ENCODE measurements at regions not wholly inside any gene's neighbourhood (a gene's known extent, or its start where the extent isn't known, plus 50 kb on each side); places are given as distances from the start of the nearest gene placed in this dataset.
A peak's percentile ranks its signal among the peaks of the same experiment; 100 is the strongest.

DNA sequence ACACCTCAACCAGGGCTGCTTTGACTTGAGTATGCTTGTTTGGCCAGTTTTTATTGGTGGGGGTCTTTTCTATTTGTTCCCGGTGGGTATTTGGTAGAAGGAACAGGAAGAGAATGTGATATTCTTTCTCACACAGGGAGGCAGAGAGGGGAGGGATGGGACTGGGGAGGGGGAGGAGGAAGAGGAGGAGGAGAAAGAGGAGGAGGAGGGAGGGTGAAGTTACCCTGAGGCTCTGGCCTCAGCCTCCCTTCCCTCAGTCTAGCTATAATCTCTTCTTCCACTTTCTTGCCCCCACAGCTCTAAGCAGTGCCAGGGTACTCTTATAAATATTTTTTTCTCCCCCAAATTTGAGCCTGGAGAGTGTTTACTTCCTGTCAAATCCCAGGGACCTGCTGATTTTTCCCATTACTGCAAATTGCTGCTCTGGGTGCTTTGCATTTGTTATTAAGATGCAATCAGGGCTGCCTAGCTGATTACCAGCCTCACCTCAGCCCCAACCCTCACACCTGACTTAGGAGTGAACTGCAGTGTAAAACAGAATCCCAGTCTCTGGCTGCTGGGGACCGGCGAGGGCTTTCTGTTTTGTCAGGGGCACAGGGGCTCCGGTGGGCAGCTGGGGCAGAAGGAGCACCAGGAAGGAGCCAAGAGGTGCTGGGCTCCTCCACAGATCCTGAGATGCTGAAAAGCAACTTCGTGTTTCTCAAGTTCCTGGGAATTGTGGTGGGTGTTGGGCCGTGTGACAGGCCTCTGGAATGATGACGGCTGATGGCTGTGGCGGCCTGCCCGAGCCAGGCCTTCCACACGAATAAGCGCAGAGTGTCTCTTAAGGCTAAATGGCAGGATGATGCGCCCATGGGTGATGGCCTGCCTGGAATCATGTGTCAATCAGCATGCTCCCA lies 141.4 kb downstream of the CD83 start:
- no peak for DNase-seq

DNA sequence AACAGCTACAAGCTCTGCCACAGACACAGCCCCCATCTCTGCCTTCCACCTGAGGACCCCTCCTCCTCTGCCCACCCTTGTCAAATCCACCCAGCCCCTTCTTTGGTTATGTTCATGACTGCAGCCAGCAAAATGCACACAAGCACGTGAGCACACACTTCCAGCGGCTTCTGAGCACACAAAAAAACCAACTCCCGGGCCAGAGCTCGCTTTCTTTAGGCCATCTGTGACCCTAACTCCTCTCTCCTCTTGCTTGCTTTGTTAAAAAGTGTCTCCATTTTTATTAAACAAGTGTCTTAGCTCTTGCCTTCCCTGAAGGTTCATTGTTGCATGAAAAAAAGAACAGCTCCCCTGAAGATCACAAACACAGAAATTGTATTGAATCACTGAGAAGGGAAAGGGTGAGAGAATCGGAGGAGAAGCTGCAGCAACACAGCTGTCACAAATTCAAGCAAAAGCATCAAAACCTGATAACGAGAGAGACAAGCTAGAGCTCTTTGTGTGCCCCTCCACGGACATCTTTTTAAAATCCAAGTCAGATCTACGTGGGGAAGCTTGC lies 142.1 kb downstream of the CD83 start:
- DNase-seq = no peak

DNA sequence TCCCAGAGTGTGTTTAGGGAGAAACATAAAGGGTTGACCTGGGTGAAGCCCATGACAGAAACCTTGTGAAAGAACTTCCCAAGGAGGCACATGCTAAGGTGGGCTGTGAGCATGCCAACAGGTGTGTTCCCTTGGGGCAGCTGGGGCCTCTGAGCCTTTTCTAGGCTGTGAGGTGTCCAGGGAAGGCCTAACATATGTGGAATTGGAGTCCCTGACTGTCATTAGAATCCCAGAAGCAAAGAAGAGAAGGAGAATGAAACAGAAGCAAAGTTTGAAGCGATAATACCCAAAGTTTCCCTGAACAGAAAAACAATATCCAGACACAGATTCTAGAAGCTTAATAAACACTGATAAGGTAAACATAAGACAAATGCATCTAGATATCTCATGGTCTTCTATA lies 143.3 kb downstream of the CD83 start:
- no peak for DNase-seq

DNA sequence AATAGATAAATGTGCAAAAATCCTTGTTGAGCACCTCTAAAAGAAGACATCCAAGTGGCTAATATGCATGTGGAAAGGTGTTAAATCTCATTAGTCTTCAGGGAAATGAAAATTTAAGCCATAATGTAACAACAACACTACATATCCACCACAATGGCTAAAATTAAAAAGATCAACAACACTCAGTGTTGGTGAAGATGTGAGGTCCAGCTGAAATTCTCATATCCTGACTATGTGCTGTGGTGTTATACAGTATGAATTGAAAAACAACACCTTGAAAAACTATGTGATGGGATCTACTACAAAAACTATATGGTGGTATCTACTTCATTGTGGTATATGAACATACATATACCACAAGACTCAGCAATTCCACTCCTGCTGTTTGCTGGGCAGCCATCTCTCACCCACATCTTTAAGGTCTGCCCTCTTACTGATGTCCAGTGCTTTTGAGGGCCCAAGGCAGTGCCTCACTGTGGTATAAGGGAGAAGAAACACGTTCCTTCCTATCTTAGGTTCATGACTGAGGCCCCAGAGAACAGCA lies 146.4 kb downstream of the CD83 start:
- no peak for DNase-seq

DNA sequence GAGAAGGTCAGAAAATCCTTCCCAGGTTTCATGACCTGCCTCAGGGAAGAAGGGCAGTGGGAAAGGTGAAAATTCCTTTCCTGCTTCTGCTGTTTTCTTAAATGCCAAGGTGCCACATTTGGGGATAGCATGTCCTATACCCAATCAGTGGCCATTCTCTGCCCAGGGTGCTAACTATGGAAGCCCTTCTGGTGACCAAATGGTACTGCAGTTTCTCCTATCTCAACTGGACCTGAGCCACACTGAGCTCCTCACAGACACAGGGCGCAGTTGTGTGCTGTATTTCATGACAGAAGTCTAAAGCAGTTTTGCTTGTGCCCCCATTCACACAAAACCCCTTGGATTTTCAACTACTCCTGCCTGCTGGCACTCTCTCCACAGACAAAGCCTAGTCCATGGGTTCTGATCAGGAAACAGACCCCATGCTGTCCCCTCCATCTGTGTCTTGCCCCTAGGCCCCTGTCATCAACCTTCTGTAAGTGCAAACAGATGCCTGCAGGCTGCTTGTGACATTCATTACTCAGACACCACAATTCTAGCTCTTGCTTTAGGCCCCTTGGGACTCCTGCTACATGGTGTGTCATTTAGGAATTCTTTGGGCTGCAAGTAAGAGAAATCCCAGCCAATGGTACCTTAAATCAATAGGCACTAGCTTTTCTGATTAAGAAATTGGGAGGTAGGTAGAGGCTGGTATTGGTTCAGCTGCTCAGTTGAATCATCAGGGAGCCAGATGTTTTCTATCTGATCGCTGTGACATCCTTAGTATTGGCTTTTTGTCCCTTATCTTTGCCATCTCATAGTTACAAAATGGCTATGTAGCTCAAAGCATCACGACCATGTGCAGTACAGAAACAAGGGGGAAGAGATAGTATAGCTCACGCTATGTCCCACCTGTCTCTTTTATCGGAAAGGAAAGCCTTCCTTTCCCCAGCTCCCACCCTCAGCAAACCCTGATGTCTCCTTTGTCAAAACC lies 147.8 kb downstream of the CD83 start:
- DNase-seq = no peak

DNA sequence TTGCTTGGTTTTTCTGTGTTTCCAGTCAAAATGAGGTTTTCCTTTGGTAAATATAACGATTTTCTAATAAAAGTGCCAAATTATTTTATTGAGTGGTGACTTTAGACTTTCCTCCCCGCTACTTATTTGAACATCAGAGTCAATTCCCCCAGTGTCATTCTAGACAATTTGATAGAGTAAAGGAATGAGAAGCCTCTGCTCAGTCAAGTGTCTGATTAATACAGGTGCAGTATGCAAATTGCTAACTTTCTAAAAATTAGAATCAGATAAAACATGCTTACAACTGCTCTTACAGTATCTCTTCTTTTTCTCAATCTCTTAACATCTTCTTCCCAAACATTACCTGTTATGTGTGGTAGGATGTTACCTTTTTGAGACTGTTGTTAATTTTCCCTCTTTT lies 148.7 kb downstream of the CD83 start:
- no peak for DNase-seq

DNA sequence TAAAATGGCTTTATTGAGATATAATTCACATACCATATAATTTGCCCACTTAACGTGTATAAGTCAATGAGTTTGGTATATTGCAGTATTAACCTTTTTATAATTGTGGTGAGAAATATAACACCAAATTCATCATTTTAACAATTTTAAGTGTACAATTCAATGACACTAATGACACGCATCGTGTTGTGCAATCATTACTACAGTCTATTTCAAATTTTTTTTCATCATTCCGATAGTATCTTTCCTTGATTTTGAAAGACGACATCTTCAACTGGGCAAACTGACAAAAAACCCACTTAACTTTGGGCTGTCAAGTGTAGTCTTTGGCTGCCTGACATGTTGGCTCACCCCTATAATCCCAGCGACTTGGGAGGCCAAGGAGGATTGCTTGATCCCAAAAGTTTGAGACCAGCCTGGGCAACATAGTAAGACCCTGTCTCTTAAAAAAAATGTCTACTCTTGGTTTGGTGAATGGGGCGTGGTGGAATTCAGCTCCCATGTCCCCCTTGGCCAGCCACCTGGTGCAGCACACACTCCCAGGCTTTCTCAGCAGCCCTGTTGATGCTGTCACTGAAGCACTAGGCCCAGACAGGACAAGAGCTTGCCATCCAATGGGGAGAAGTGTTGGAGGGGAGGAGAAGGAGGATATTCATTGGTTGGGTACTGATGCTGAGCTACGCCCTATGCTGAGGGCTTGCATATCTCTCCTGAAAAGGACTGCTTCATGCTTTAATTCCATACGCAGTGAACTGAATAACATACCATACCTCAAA lies 150.5 kb downstream of the CD83 start:
- no peak for DNase-seq

DNA sequence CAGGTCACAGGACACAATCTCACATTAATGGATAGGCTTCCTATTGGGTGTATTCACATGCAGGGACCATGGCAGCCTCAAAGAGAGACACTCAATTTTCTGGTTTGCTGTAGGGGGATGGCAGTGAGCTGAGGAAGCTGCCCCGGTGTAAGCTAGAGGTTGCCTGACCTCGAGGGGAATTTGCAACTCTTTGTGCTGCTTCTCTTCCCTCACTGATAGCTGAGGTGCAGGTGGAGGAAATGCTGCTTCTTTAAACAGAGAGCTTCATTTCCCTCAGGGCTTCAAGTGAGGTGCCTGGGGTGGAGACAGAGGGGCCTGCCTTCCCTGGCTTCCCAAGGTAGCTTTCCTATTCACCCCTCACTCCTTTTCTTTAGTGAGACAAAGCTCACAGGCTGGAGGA lies 151.9 kb downstream of the CD83 start:
- DNase-seq = no peak

DNA sequence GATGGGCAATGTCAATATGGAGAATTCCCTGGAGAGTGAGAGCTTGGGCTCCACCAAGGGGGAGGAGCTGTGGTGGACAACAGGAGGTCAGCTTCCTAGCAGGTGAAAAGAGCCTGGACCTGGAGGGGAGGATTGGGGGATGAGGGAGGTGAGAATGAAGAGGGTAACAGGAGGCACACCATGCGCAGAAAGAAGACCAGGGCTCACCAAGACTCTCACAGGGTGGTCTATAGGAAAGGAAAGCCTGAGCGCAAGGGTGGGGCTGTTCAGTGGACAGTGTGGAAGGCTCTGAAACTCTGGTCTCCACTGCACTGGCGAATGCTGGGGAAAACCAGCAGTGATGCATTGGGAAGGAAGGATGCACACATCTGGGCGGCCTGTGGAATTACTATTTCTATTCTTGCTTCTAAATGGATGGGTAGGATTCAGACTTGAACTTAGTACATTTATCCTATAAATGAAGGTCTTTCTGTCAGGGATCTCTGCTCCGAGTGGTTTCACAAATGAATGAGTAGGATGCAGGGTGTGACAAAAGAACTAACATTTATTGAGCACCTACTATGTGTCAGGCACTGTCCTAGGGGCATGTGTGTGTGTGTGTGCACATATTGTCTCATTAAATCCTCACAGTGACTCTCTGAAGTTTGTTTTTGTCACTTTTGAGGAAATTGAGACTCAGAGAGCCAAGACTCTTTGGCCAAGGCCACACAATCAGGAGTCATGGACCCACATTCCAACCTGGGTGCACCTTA lies 152.7 kb downstream of the CD83 start:
- DNase-seq = no peak

DNA sequence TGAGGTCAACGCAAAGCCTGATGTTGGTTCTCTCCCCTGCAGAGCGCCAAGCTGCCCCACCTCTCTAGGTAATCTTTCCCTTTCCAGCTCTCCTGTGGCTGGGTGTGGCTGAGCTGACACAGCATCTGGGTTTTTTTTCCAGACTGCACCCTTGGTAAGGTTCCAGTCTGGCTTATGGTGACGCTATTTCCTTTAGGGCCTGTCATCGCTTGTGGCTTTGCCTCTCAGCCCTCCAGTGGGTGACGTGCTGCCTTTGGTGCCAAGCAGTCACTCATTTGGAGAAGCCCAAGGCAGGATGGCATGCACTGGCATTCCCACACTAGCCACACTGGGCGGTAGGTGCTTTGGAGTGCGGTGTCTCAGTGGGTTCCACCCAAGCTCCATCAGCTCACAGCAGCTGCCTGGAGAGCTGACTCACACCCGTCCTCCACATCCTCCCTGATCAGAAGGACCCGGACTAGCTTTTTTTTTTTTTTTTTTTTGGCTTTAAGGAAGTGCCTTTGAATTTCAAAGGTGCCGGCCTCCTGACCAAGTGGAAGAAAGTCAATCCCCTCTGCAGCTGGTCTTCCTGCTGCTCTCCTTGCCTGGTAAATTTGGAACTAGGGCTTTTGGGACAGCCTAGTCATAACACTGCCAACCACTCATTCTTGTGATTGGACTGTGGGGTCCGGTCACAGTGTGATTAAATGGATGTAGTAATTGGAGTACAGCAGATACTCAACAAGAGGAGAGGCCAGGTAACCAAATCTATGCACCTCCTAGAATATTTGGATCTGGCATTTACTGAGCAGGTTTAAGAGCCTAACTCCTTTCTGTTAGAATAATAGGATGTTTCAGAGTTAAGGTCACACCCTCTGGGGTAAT lies 153.6 kb downstream of the CD83 start:
- peak; percentile 77 for DNase-seq

DNA sequence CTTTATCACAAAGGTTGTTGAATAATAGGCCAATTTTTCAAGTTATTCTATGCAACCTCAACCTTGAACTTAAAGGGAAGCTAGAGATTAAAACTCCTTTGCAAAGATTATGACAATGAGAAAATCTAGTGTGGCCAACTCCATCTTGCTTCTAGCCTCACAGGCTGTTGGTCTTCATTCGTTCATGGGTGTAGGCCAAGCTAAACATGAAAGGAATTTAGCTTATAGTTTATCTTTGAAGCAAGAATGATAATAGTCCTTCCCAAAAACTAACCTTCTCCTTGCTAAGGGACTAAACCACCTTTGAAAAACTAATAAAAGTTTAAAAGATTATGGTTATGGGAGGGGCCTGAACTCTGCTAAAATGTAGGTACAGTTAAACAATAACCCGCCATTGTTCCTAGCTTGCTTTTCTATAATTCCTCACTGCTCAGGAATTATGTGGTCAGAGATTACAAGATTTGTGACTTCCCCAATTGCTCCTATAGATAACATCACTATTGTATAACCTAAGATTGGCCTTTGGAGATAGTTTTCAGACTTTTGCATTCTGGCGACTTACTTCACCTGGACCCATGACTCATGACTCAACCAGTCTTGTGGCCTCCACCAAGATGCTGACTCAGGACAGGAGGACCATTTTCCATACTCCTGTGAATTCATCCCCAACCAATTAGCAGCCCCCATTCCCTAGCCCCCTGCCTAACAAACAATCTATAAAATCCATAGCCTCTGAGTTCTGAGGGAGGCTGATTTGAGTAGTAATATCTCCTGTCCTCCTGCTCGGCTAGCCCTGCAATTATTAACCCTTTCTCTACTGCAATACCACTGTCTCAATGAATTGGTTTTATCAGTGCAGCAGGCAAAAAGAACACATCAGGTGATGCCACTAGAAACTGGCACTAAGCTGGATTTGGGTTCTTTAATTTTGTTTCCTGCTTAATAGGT lies 154.5 kb downstream of the CD83 start:
- DNase-seq = no peak

DNA sequence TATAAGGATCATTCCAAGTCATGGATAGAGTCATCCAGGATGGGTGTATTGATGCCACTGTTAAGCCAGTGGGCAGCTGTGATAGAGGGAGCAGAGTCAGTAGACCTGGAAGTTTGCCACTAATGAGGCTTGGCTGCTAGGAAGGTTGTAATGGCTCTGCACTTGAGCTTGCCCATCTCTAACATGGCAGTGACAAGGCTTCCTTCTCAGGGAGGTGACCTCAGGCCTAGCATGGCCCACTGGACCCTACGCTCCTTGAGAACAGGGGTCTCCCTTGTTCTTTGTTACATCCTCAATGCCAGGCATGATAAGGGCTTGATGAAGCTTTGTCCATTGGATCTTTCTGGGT lies 155.1 kb downstream of the CD83 start:
- DNase-seq = no peak

DNA sequence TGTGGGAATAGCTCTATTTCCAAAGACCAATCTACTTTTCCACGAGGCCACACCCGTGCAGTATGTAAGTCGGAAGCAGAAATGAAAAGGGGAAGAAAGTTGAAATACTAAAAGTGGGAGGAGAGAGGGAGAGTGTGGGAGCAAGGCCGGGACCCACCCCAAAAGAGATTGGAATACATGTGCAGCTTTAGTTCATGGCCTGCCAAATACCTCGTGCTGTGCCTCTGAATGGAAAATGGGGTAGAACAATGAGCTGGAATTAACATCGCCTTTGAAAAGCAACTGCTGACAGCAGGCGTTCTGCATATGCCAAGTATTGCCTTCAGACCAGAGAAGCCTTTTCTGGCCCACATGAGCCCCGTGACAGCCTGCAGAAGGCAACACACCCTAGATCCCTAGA lies 155.6 kb downstream of the CD83 start:
- no peak for DNase-seq

DNA sequence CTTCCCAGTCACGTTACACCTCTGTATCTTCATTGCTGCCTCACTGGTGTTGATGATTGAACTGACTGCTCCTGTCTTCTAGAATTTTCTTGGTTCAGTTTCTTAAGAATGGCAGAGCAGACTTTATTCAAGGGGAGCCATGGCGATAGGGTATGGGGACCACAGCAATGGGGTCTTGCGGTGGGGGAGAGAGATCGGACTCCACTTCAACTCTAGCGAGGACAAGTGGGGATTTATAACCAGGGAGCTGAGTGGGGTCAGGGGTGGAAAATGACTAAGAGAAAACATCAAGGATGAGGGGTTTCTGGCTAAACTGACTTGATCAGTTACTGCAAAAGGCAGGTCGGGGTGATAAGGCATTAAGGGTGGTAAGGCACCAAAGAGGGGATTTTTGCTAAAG lies 156.4 kb downstream of the CD83 start:
- DNase-seq = no peak

DNA sequence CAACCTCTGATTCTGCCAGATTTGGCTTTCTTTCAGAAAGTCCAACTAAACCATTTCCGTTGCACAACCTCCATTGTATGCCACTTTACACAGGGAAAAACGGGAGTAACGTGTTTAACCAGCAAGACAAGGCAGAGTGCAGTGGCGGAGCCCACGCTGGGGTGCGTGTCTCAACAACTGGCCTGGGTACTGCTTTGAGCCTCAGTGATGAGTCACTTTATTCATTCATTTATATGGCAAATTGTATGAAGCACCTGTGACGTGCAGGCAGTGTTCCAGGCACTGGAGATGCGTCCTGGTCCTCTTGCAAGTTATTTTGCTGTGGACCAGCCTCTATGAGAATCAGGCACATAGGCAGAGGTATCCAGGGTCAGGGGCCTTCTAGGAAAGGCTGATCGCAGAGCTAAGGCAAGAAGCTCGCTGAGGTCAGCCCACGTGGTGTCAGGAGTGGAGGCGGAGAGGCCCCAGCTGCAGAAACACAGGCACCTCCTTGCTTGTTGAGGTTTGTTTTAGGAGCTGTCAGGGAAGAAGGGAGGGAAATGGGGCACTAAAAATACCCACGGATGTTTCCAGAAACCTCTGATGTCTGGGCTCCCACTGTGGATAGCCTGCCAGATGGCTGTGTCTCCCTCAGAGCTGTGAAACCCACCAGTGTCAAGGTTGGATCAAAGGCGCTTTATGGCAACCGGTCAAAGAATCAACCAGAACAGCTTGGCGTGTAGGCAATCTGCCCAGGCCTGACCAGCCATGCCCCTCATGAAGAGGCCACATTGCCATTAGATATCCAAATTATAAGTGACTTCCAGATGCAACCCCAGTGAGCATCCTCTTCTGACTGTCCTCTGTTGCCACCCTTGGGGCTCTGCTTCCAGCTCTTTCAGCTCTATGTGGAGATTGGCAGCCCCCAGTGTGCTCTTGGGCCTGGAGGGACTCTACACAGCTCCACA lies 157.2 kb downstream of the CD83 start:
- DNase-seq = no peak

DNA sequence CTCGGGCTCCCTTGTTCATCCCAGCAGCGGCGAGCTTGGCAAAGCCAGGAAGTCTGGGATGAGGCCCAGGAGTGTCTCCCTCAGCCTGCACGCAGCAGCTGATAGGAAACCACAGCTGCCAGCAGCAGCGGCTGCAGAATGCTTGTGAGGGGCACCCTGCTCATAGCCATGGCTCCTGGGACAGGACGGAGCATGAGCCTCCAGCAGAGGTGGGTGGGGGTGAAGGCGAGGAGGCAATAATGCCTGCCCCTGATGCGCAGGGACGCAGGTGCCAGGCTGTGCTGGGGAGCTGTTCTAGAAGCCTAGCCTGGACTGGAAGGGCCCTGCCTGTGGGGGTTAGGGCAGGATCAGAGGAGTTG lies 157.9 kb downstream of the CD83 start:
- DNase-seq = no peak

DNA sequence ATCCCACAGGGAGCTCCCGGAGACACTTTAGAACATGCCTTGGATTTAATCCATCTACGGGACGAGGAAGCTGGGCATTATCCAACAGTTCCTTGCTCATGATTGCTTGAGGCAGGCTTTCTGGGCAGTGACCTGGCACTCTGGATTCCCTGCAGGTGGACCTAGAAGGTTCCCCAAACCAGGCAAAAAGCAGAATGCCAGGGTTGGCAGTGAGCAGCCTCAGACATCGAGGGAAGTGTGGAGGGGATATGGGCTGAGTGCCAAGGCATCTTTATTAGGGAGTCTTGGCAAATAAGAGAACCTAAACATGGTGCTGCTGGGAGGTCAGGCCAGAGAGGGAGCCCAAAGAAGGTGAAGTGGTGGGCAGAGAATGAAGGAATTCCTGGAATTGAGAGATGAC lies 158.5 kb downstream of the CD83 start:
- DNase-seq = no peak

DNA sequence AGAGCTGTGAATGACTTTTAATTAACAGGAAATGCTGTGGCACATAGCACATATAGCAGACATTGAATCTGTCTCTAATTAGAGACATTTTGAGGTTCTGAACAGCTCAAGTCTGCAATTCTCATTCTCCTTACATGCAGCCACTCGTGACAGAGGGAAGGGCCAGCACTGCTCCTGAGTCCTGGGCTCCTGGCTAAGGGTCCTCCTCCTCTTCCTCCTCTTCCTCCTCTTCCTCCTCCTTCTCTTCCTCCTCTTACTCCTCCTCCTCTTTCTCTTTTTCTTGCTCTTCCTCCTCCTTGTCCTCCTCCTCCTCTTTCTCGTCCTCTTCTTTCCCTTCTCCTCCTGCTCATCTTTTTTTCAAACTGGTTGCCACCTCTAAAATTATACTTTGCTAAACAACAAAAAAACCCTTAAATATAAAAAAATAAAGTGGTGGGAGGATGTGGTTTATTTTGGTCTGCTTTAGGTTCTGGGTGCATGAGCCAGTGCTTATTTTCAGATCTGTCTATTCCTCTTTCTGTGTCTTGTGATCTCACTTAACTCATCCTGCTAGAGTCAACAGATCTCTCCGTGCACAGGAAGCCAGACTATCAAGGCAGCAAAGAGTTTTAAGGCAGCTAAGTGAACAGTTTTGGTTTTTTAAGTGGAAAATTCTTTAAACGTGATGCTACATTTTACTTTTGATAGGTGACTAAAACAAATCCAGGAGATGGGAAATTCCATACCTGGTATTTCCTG lies 159.3 kb downstream of the CD83 start:
- DNase-seq = no peak

Data from activated CD4-positive, alpha-beta T cell treated with anti-CD3 and anti-CD28 coated beads for 48 hours (primary cell).